GM12891 (cell line): ENCODE measurements at regions not wholly inside any gene's neighbourhood (a gene's known extent, or its start where the extent isn't known, plus 50 kb on each side); places are given as distances from the start of the nearest gene placed in this dataset.

ENCODE experiments used
- PAX5 ChIP-seq: IDR thresholded peaks from 2 replicates; pipeline ENCODE4 v1.6.1; 2011; ENCODE audit warnings: low read length, moderate library complexity, mild to moderate bottlenecking; ENCODE audit not compliant: insufficient read depth, severe bottlenecking
- POLR2A ChIP-seq: IDR thresholded peaks from 2 replicates; pipeline ENCODE4 v1.6.1; 2011; ENCODE audit warnings: low read depth, low read length, control low read depth
- POLR2AphosphoS5 ChIP-seq: IDR thresholded peaks from 2 replicates; pipeline ENCODE4 v1.6.1; 2011; ENCODE audit warnings: low read depth, low read length, control low read depth
- TAF1 ChIP-seq: IDR thresholded peaks from 2 replicates; pipeline ENCODE4 v1.6.1; 2011; ENCODE audit warnings: low read depth, low read length, control low read depth

GRCh38 chr14:43413084-43413483 is 1094.0 kb downstream of the FSCB start:
- TF ChIP-seq POLR2A (no peak), PAX5 (no peak), POLR2AphosphoS5 (no peak), TAF1 (no peak)
